Nucleus accumbens (tissue), 56 donors: ENCODE measurements at regions not wholly inside any gene's neighbourhood (a gene's known extent, or its start where the extent isn't known, plus 50 kb on each side); places are given as distances from the start of the nearest gene placed in this dataset.
"Not testable (repeated sequence)": the region's sequence is repeated elsewhere in the genome, so short reads cannot be mapped to it uniquely, and the experiment has no call there.

Experiments
- DNase-seq, 56 donors: peaks; one replicate each; lab custom pipeline; 2025; lab: John Stamatoyannopoulos, UW

- DNase-seq = peak in 1 of 56 donors; percentile 2
These were observed 116.5 kb upstream of the MAP3K7 start for GRCh38 chr6:90703336-90703735.

DNA sequence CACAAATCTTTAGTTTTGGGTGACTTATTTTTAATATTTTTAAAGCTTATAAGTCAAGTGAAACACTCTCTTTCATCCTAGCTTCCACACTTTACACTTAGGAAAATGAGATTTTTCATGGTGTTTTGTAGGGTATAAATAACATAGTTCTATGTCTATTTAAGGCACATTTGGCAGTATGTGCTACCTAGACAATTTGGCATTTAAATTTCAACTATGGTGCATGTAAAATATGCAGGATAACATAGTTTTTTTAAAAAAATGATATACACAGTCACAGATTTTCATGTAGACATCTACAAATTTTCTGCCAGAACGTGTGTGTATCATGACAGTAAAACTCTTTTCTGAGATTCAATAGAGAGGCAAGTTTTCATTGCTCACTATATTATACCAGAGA is 115.1 kb upstream of the MAP3K7 start:
- DNase-seq = no peak

DNA sequence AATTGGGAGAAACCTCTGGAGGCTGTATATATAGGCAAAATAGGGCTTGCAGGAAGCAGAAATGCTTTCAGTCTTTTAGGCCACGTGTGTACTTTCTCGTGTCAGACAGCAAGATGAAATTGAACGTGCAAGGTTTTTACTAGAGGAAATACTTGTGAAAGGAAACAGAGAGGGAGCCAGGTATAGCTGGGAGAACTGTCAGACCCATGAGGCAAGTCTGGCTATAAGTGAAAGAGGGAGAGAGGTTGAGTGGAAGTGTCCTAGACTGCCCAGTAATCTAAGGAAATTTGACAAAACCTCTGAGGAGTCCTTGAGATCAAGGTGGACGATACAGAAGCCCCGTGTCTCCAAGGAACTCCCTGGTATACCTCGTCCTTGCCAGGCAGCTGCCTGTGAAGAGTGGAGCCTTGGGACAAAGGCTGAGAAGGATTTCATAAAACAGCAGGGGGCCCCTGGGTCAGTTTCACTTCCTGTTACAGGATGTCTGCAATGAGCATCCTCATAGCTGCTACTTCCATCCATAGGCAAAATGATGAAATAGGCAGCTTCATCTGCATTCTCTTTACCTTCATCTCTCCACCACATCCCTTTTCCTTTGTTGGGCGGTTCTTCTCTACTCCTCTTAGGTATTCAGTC is 114.4 kb upstream of the MAP3K7 start:
- DNase-seq = no peak

DNA sequence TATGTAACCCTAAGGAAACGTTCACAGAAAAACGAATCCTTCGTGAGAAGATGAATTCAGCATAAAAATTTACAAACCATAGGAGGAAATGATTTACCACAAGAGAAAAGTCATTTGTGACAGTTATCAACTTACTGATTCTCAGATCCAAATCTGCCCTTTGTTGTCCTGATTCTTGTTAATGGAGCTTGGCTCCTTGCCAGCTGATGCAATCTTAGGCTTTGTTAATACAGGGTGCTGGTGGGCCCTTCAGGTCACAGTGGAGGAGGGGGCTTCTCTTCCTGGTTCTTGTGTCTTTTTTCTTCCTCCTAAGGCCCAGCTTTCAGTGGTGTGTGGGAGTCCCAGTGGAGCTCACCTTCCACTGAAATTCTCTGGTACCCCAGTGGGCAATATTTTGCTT is 108.4 kb upstream of the MAP3K7 start:
- no peak for DNase-seq

GRCh38 chr6:90694802-90695201 is 107.9 kb upstream of the MAP3K7 start:
- no peak for DNase-seq

DNA sequence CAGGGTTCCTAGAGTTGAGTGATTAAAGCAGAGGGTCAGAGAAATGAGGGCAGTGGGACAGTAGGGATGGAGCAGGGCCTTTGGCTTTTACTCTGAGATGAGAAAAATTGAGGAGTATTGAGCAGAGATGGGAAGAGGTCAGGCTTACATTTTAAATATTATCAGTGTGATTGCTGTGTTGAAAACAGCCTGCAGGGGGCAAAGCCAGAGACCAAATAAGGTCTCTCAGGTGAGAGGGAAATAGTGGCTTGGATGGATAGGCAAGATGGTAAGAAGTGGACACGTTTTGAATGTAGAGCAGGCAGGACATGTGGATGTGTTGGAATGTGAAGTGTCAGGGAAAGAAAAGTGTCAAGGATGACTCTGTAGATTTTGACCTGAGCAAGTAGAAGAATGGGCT is 105.0 kb upstream of the MAP3K7 start:
- DNase-seq = no peak

DNA sequence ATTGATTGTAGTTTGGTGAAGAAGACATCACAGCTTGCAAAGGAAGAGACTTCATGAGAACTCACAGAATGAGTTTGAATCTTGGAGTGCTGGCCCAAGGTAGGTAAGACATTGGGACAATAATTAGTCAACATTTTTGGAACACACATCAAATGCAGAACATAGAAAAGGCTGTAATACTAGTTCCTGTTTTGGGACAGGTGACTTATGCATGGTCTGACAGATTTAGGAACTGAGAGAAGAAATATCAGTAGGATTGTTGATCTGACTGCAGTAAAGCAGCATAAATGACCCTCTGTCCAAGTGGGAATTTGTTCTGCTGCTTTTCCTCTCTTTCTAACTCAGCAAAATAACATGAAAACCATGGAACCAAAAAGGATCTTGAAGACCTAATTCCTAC is 102.3 kb upstream of the MAP3K7 start:
- no peak for DNase-seq

DNA sequence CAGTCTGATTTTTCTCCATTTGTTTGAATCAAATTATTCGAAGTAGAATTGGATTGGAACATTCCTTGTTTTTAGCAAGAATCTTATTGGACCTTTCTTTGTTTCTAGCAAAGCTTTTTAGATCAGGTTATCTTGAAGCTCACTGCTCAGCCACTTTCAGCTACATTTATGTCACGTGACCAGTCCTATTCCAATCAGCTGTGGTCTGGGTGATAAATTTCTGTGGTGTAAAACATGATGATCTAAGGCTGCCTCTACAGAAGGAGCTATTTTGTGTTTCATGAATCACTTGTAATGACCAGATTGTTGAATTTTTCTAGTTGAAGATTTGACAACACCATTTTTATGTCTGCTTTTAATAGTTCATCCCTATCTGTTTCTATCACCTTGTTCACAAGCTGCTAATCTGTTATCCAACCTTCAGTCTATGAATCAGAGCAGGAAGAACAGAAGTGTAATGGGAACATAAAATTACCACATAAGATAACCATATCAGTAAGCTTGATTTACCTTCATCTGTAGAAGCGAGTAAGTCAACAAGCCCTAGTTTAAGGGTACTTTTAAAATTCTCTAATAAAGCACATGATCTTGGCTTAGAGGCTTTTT is 101.0 kb upstream of the MAP3K7 start:
- DNase-seq = no peak

DNA sequence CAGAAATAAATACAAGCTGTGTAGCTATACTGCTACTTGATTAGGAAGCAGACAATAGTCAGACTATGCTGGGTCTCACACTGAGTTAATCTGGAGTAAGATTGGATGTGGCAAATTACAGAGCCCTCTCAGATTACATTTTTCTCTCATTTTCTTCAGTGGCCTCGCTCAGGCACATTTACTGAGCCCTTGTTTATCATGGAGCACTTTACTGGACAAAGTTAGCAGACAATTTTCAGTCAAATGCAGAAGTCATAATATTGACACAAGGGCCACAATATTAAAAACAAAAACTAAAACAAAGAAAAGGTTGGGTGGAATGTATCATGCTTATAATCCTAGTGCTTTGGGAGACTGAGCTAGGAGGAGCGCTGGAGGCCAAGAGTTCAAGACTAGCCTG is 95.0 kb upstream of the MAP3K7 start:
- DNase-seq = no peak

- DNase-seq = no peak
These were observed 91.3 kb upstream of the MAP3K7 start for GRCh38 chr6:90678049-90678779.

DNA sequence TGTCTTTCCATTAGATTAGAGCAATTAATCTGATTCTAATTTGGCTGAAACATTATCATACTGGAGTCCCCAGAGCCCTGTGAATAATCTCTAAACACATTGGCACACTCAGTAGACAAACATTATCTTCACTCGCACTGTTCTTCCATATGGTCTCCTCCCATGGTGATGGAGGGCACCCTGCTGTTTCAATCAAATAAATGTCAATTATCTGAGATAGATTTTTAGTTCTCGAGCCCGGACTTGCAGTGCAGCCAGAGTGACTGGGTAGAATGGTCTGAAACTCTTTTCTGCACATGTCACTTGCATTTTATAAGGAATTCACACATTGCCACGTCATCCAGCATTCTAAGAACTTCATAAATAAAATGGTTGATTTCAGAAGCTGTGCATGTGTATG is 90.6 kb upstream of the MAP3K7 start:
- DNase-seq = no peak

- no peak for DNase-seq
These were observed 89.8 kb upstream of the MAP3K7 start for GRCh38 chr6:90676516-90677300.

GRCh38 chr6:90675107-90675506 is 88.2 kb upstream of the MAP3K7 start:
- not testable (repeated sequence) for DNase-seq

GRCh38 chr6:90674077-90674476 is 87.2 kb upstream of the MAP3K7 start:
- DNase-seq = not testable (repeated sequence)

GRCh38 chr6:90669846-90670245 is 83.0 kb upstream of the MAP3K7 start:
- no peak for DNase-seq

DNA sequence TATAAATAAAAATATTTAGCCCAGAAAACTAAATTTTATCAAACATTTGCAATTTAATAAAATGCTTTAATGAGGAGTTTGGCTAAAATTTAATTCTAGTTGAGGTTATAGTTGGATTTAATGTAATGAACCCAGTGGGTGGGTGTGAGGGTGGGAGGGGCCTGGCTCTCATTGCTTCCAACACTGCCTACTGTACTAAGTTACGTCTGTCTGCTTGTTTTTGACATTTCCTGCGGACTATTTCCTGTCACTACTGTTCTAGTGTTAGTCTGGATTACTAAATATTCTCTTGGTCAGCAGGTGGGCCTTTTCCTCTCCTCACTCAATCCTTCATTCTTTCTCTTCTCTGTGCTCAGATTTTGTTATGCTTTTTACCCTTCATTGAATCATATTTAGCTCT is 82.5 kb upstream of the MAP3K7 start:
- no peak for DNase-seq

DNA sequence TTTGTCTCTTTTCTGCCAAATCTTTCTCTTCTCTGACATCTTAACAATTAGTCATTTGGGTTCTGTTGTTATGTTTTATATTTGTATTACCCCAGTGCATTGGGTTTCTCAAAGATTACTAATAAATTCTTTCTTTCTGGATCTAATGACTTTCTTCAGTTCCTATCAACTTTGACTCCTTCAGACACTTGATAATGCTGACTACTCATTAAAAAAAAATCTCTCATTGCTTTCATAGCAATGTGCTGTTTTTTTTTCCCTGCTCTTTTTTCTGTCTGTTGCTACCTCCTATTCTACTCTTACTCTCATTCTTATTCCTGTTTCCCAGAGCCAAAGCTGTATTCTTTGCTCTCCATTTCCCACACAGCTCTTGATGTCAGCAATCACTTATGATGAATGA is 81.3 kb upstream of the MAP3K7 start:
- no peak for DNase-seq

GRCh38 chr6:90663873-90664272 is 77.0 kb upstream of the MAP3K7 start:
- no peak for DNase-seq

- no peak for DNase-seq
These were observed 76.2 kb upstream of the MAP3K7 start for GRCh38 chr6:90663106-90663505.

- DNase-seq = no peak
These were observed 74.1 kb upstream of the MAP3K7 start for GRCh38 chr6:90660931-90661330.

DNA sequence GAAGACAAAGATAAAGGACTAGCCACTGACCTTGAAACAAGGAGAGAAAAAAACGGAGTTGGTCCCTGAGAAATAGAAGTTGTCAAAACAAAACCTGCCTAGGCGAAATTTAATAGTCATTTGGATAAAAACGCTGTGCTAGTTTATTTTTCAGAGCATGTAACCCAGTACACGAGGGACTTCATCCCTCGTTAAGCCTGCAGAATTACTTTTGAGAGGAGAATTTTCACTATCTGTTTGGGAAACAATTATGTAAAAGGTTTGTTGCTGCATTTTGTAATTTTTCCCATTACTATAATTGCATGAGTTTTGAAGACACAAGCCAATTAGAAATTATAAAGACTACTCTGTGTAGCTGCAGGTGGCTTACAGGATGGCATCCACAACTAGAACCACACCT is 71.6 kb upstream of the MAP3K7 start:
- DNase-seq = no peak
